B cell (primary cell): ENCODE measurements at regions not wholly inside any gene's neighbourhood (a gene's known extent, or its start where the extent isn't known, plus 50 kb on each side); places are given as distances from the start of the nearest gene placed in this dataset.

Source experiments
- ATAC-seq: fragments of 200-7000 bp; cut with Tn5 transposase; one replicate; pipeline ENCODE4 v1.10.0; 2021; ENCODE audit warnings: low read depth, mild to moderate bottlenecking, moderate number of reproducible peaks, moderate library complexity
- CTCF ChIA-PET: fragments of 350-600 bp; sonication (Branson Sonifier 250); formaldehyde crosslinking; loops from one replicate; lab custom pipeline; 2021; ENCODE audit warnings: antibody characterized with exemption, inconsistent platforms; lab: Charles Lee
- POLR2A ChIA-PET: fragments of 350-600 bp; sonication (Branson Sonifier 250); formaldehyde crosslinking; loops from one replicate; lab custom pipeline; 2021; ENCODE audit warnings: antibody characterized with exemption; lab: Charles Lee
- DNase-seq: peaks from one replicate; pipeline ENCODE4 v3.0.0; 2013
- H2AFZ ChIP-seq: 2 replicates; pipeline ENCODE4 v1.6.1; 2012; ENCODE audit warnings: mild to moderate bottlenecking, low read depth, low read length; ENCODE audit not compliant: insufficient read depth, poor library complexity, severe bottlenecking
- H3K27ac ChIP-seq, 2 donors: 1 replicate in 1 of 2; 2 replicates in 1 of 2; pipeline ENCODE4 v1.5.1; 2012 to 2013; ENCODE audit warnings: low read length in 2 of 2, mild to moderate bottlenecking in 2 of 2, moderate library complexity in 1 of 2
- H3K27me3 ChIP-seq, 4 experiments: fragments of 200-600 bp in 1 of 4; sonication (generic) in 1 of 4; replicated peaks in 1 of 4; 1 replicate in 2 of 4; 2 replicates in 2 of 4; pipeline versions ENCODE4 v1.6.1 to v1.7.0; 2013 to 2016; ENCODE audit warnings: low read length in 3 of 4, mild to moderate bottlenecking in 2 of 4, mixed read lengths in 1 of 4, moderate library complexity in 1 of 4; ENCODE audit not compliant: insufficient read depth in 4 of 4, control insufficient read depth in 3 of 4; ENCODE audit errors: control extremely low read depth in 1 of 4
- H3K36me3 ChIP-seq, 2 experiments: replicated peaks in 1 of 2; 1 replicate in 1 of 2; 2 replicates in 1 of 2; pipeline versions ENCODE4 v1.6.1 to v1.7.1; 2013; ENCODE audit warnings: low read length in 1 of 2; ENCODE audit not compliant: insufficient read depth in 2 of 2, control insufficient read depth in 1 of 2; ENCODE audit errors: control extremely low read depth in 1 of 2, extremely low read depth in 1 of 2
- H3K4me1 ChIP-seq, 2 donors: fragments of 200-600 bp in 1 of 2; sonication (generic) in 1 of 2; 1 replicate in 1 of 2; 2 replicates in 1 of 2; pipeline versions ENCODE4 v1.5.1 to v1.6.1; 2013 to 2017; ENCODE audit warnings: low read length in 2 of 2; ENCODE audit not compliant: control insufficient read depth in 2 of 2, insufficient read depth in 2 of 2
- H3K4me2 ChIP-seq: replicated peaks from 2 replicates; pipeline ENCODE3; 2012; ENCODE audit warnings: mild to moderate bottlenecking, low read depth, low read length; ENCODE audit not compliant: poor library complexity, severe bottlenecking
- H3K4me3 ChIP-seq, 5 experiments: fragments of 200-600 bp in 1 of 5; sonication (generic) in 1 of 5; 1 replicate in 3 of 5; 2 replicates in 2 of 5; pipeline versions ENCODE4 v1.5.1 to v1.7.0; 2011 to 2016; ENCODE audit warnings: low read length in 4 of 5, mild to moderate bottlenecking in 4 of 5, low read depth in 2 of 5, control low read depth in 1 of 5, moderate library complexity in 1 of 5; ENCODE audit not compliant: insufficient read depth in 1 of 5; ENCODE audit errors: control extremely low read depth in 1 of 5, extremely low read depth in 1 of 5
- H3K79me2 ChIP-seq: fragments of 200-600 bp; sonication (generic); one replicate; pipeline ENCODE4 v1.6.0; 2016; ENCODE audit warnings: low read length; ENCODE audit not compliant: control insufficient read depth, insufficient read depth
- H3K9ac ChIP-seq: fragments of 200-600 bp; sonication (generic); 2 replicates; pipeline ENCODE4 v1.6.1; 2017; ENCODE audit warnings: mild to moderate bottlenecking, low read length, moderate library complexity
- H3K9me3 ChIP-seq, 3 donors: one replicate each; pipeline versions ENCODE4 v1.6.1 to v1.7.1; 2013; ENCODE audit warnings: low read length in 2 of 3; ENCODE audit not compliant: control insufficient read depth in 2 of 3, insufficient read depth in 1 of 3; ENCODE audit errors: control extremely low read depth in 1 of 3
- H4K20me1 ChIP-seq: 2 replicates; pipeline ENCODE4 v1.6.0; 2012; ENCODE audit warnings: mild to moderate bottlenecking, low read length; ENCODE audit not compliant: insufficient read depth, control insufficient read depth, poor library complexity, severe bottlenecking
- H3K27ac Mint-ChIP-seq: one replicate; pipeline ENCODE4 v1.8.0; 2021; ENCODE audit warnings: mixed read lengths
- H3K27me3 Mint-ChIP-seq: one replicate; pipeline ENCODE4 v1.8.0; 2021; ENCODE audit warnings: mixed read lengths
- H3K4me1 Mint-ChIP-seq: one replicate; pipeline ENCODE4 v1.8.0; 2021; ENCODE audit warnings: mixed read lengths
- H3K4me3 Mint-ChIP-seq: one replicate; pipeline ENCODE4 v1.8.0; 2021; ENCODE audit warnings: mixed read lengths
- H3K9me3 Mint-ChIP-seq: one replicate; pipeline ENCODE4 v1.8.0; 2022; ENCODE audit warnings: mixed read lengths; ENCODE audit not compliant: insufficient read depth
- CTCF ChIP-seq: fragments of 200-600 bp; IDR thresholded peaks from one replicate; pipeline ENCODE4 v1.8.0; 2022; ENCODE audit warnings: antibody characterized with exemption, mild to moderate bottlenecking
- EZH2 ChIP-seq: IDR thresholded peaks from 2 replicates; pipeline ENCODE4 v1.6.1; 2012; ENCODE audit warnings: borderline replicate concordance, low read depth, mild to moderate bottlenecking, moderate library complexity, low read length; ENCODE audit not compliant: insufficient read depth, poor library complexity, severe bottlenecking
- WGBS: methylation state at CpG from one replicate; pipeline ENCODE4 v1.1.5; 2013; ENCODE audit warnings: missing lambda C conversion rate; ENCODE audit not compliant: insufficient coverage; 5-methylcytosine and 5-hydroxymethylcytosine counted together
- intact Hi-C: fragments of 100-400 bp; cut with micrococcal nuclease; formaldehyde crosslinking; loops from one replicate; pipeline ENCODE4 v1.10.0; 2022

DNA sequence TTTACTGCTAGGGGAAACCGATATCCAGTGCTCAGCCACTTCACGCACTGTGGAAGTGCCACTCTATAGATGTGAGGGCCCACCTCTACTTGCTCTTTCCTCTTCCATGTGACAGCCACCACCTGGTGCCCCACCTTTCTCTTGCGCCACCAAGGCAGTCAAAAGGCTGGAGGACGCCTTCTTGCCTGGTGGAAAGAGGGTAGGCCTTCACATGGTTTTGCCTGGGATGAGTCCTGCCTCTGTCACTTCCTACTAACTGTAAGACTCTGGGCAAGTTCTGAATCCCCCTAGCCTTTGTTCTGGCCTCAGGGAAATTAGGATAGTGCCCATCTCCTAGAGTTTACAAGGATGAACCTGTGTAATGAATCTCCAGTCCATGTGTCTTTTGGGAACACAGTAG, 66.1 kb upstream of the ODC1 start:
- POLR2A ChIA-PET = no interaction called here
- H3K79me2 ChIP-seq = no peaks in the 10 kb centered on the region
- peaks cover 0 to 24% (median 18%) of the 10 kb centered on the region in 3 donors for H3K9me3 ChIP-seq
- no peaks in the 10 kb centered on the region for H3K36me3 ChIP-seq
- TF ChIP-seq EZH2 (no peak), CTCF (no peak)
- H3K9me3 Mint-ChIP-seq = peaks cover 10% of the 10 kb centered on the region
- no peak overlapping the region for H3K4me3 Mint-ChIP-seq
- DNase-seq (no peak), ATAC-seq (no peak)
- no peaks in the 10 kb centered on the region for H3K4me1 ChIP-seq
- H3K27me3 Mint-ChIP-seq = no peaks in the 10 kb centered on the region
- no peak overlapping the region for H3K9ac ChIP-seq
- H3K27ac Mint-ChIP-seq = no peak overlapping the region
- H3K27me3 ChIP-seq = peaks cover 0 to 4% (median 0%) of the 10 kb centered on the region in 4 experiments
- H3K4me1 Mint-ChIP-seq = no peaks in the 10 kb centered on the region
- no peak overlapping the region for H3K4me2 ChIP-seq
- H4K20me1 ChIP-seq = no peaks in the 10 kb centered on the region
- no peak overlapping the region for H3K4me3 ChIP-seq
- CTCF ChIA-PET = no interaction called here
- intact Hi-C loops = no loop called here
- 100% methylated on average over 3 of the region's 4 CpGs for WGBS
- no peak overlapping the region for H2AFZ ChIP-seq
- H3K27ac ChIP-seq = no peak overlapping the region

- Histone ChIP-seq H3K79me2 (no peaks in the 10 kb centered on the region), H3K4me1 (no peaks in the 10 kb centered on the region), H3K9ac (no peak overlapping the region), H4K20me1 (no peaks in the 10 kb centered on the region), H3K9me3 (peaks cover 0 to 24% (median 18%) of the 10 kb centered on the region in 3 donors), H3K4me2 (no peak overlapping the region), H3K27ac (no peak overlapping the region), H3K36me3 (no peaks in the 10 kb centered on the region), H2AFZ (no peak overlapping the region), H3K27me3 (peaks cover 0 to 4% (median 0%) of the 10 kb centered on the region in 4 experiments), H3K4me3 (no peak overlapping the region)
- Mint-ChIP-seq H3K4me1 (no peaks in the 10 kb centered on the region), H3K9me3 (peaks cover 10% of the 10 kb centered on the region), H3K27ac (no peak overlapping the region), H3K4me3 (no peak overlapping the region), H3K27me3 (no peaks in the 10 kb centered on the region)
- ChIA-PET CTCF (no interaction called here), POLR2A (no interaction called here)
- no peak for DNase-seq
- TF ChIP-seq EZH2 = no peak
- no peak for TF ChIP-seq CTCF
- 87% methylated on average over 3 of the region's 3 CpGs for WGBS
- no peak for ATAC-seq
- intact Hi-C loops = no loop called here
Observed at GRCh38 chr2:10513201-10513600, 65.1 kb upstream of the ODC1 start.
